HUES64 (cell line): ENCODE measurements at regions not wholly inside any gene's neighbourhood (a gene's known extent, or its start where the extent isn't known, plus 50 kb on each side); places are given as distances from the start of the nearest gene placed in this dataset.
"Not testable (repeated sequence)": the region's sequence is repeated elsewhere in the genome, so short reads cannot be mapped to it uniquely, and the experiment has no call there.

ENCODE experiments used
- H3K27ac ChIP-seq: 2 replicates; pipeline ENCODE4 v1.7.0; 2013; ENCODE audit warnings: low read depth, low read length, inconsistent platforms
- H3K27me3 ChIP-seq: 2 replicates; pipeline ENCODE4 v1.6.1; 2013; ENCODE audit warnings: mild to moderate bottlenecking, low read length; ENCODE audit not compliant: insufficient read depth
- H3K36me3 ChIP-seq: 2 replicates; pipeline ENCODE4 v1.6.1; 2013; ENCODE audit warnings: mild to moderate bottlenecking, low read length; ENCODE audit not compliant: insufficient read depth
- H3K4me1 ChIP-seq: 2 replicates; pipeline ENCODE4 v1.6.1; 2013; ENCODE audit warnings: mild to moderate bottlenecking, low read length, moderate library complexity; ENCODE audit not compliant: insufficient read depth
- H3K4me3 ChIP-seq: 2 replicates; pipeline ENCODE4 v1.5.1; 2013; ENCODE audit warnings: mild to moderate bottlenecking, low read length, moderate library complexity
- H3K9ac ChIP-seq: 2 replicates; pipeline ENCODE4 v1.6.1; 2013; ENCODE audit warnings: mild to moderate bottlenecking, low read depth, low read length
- H3K9me3 ChIP-seq: 2 replicates; pipeline ENCODE4 v1.6.1; 2013; ENCODE audit warnings: low read depth, low read length; ENCODE audit not compliant: insufficient read depth
- WGBS: fragments of 150-250, 120-280 bp; methylation state at CpG from one replicate; pipeline ENCODE4 v1.1.7; 2013; ENCODE audit warnings: missing lambda C conversion rate; 5-methylcytosine and 5-hydroxymethylcytosine counted together

DNA sequence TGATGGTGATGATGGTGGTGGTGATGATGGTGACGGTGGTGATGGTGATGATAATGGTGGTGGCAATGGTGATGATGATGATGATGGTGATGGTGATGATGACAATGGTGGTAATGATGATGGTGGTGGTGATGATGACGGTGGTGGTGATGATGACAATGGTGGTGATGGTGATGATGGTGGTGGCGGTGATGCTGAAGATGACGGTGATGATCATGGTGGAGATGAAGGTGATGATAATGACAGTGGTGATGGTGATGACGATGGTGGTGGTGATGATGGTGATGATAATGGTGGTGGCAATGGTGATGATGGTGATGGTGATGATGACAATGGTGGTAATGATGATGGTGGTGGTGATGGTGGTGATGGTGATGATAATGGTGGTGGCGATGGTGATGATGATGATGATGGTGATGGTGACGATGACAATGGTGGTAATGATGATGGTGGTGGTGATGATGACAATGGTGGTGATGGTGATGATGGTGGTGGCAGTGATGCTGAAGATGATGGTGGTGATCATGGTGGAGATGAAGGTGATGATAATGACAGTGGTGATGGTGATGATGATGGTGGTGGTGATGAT is 283.0 kb downstream of the FOXL1 start:
- H3K4me3 ChIP-seq, H3K36me3 ChIP-seq, H3K9ac ChIP-seq, H3K27me3 ChIP-seq, H3K9me3 ChIP-seq, H3K27ac ChIP-seq, H3K4me1 ChIP-seq: not testable (repeated sequence)
- 96% methylated on average over 7 of the region's 7 CpGs for WGBS

DNA sequence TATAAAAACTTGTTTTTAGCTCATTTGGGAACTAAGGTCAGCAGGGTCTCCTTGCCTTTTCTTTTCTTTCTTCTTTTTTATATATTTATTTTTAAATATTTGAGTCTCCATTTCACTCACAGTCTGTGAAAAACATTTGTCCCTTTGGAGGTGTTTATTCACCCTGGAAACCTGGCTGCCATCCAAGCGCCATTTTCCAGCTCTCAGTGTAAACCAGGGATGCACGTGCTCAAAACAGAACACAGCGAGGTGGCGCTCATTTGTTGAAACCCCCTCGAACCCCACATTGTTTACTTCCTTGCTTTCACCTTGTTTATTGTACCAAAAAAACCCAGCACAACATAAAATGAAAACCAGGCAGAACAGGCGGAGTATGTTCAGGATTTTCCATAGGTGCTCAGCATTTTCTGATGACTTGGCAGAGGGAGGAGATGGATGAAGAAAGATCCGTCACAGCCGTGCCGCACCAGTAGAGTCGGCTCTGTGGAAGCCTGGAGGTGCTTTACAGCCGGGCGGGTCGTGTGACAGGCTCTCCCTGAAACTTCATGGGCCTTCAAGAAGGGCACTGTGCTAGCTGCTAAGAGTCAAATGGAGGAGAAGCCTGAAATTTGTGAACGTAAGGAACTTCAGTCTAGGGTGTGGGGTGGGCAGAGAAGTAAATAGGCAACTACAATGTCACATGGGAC is 284.4 kb downstream of the FOXL1 start:
- WGBS: 94% methylated on average over 14 of the region's 14 CpGs
- Histone ChIP-seq H3K9ac (no peak overlapping the region), H3K9me3 (0 out of 2 replicates have a peak, but pooled peaks cover 5% of the 10 kb centered on the region), H3K4me1 (no peaks in the 10 kb centered on the region), H3K27ac (no peak overlapping the region), H3K27me3 (no peaks in the 10 kb centered on the region), H3K4me3 (no peak overlapping the region), H3K36me3 (no peaks in the 10 kb centered on the region)

DNA sequence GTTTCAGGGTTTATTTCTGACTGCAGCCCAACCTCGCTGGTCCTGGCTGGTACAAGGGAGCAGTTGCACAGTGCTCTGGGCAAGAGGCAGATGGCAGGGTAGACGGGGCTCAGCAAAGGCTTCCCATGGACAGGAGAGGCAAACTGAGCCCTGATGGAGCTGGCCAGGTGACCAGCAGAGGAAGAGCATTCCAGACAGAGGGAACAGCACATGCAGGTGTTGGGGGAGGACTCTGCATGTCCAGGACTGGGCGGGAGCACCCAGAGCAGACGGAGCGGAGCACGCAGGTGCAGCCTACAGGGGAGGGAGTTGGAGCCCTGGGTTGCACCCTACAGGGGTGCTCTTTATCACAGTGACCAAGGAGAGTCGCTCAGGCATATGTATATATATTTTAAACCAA is 285.3 kb downstream of the FOXL1 start:
- 91% methylated on average over 6 of the region's 7 CpGs for WGBS
- no peaks in the 10 kb centered on the region for H3K27me3 ChIP-seq

DNA sequence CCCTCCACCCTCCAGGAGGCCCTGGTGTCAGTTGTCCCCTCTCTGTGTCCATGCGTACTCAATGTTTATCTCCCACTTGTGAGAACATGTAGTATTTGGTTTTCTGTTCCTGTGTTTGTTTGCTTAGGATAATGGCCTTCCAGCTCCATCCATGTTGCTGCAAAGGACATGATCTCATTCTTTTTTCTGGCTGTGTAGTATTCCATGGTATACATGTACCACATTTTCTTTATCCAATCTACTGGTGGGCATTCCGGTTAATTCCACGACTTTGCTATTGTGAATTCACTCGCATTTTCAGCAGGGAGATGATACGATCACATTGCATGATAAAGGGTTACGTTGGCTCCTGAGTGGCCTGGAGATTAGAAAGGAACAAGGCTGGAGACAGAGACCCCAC is 286.2 kb downstream of the FOXL1 start:
- Histone ChIP-seq H3K36me3 (no peaks in the 10 kb centered on the region), H3K9ac (no peak overlapping the region), H3K9me3 (0 out of 2 replicates have a peak, but pooled peaks cover 5% of the 10 kb centered on the region), H3K27me3 (no peaks in the 10 kb centered on the region), H3K4me1 (0 out of 2 replicates have a peak, but pooled peaks cover 3% of the 10 kb centered on the region), H3K27ac (no peak overlapping the region), H3K4me3 (no peak overlapping the region)
- 94% methylated on average over 6 of the region's 6 CpGs for WGBS

More for the DNA sequence above, 285.3 kb downstream of the FOXL1 start:
- Histone ChIP-seq H3K36me3 (no peaks in the 10 kb centered on the region), H3K4me3 (no peak overlapping the region), H3K9ac (no peak overlapping the region), H3K27ac (no peak overlapping the region), H3K4me1 (0 out of 2 replicates have a peak, but pooled peaks cover 3% of the 10 kb centered on the region), H3K9me3 (0 out of 2 replicates have a peak, but pooled peaks cover 5% of the 10 kb centered on the region)

DNA sequence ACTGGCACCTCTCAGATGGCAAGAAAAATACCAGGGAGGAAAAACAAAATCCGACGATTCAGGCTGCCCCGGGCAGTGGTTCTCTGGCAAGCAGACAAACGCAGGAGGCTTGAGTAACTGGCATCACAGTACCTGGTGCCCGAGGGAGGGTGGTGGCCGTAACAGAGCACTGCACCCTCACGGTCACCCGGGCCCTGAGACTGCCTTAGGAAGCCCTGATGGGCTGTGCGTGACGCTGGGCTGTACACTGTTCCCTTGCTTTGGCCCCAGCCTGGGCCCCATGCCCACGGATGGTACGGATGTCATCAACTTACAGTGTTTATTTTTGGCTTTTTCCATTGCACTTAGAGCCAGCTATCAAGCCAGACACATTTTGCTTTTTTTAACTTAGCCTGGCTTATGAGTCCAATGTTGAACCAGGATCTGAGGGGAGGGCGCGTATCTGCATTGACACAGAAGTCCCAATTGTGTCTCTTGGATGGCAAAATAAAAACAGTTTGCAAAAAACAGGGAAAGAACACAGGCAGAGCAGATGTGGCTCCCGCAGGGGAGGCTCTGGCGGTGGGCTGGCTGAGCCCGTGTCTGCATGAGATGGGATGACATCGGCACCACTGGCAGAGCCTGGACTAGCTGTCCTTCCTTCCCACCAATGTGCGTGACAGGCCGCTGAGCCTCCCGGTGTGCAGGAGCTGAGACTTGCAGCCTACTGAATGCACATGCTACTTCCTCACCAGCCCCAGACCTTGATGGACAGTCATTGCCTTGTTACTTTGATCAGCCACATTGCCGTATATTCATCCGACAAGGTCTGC is 287.7 kb downstream of the FOXL1 start:
- Histone ChIP-seq H3K27ac (no peak overlapping the region), H3K4me3 (no peak overlapping the region), H3K9me3 (0 out of 2 replicates have a peak, but pooled peaks cover 5% of the 10 kb centered on the region), H3K36me3 (no peaks in the 10 kb centered on the region), H3K27me3 (no peaks in the 10 kb centered on the region), H3K9ac (no peak overlapping the region), H3K4me1 (0 out of 2 replicates have a peak, but pooled peaks cover 3% of the 10 kb centered on the region)
- 93% methylated on average over 23 of the region's 23 CpGs for WGBS

DNA sequence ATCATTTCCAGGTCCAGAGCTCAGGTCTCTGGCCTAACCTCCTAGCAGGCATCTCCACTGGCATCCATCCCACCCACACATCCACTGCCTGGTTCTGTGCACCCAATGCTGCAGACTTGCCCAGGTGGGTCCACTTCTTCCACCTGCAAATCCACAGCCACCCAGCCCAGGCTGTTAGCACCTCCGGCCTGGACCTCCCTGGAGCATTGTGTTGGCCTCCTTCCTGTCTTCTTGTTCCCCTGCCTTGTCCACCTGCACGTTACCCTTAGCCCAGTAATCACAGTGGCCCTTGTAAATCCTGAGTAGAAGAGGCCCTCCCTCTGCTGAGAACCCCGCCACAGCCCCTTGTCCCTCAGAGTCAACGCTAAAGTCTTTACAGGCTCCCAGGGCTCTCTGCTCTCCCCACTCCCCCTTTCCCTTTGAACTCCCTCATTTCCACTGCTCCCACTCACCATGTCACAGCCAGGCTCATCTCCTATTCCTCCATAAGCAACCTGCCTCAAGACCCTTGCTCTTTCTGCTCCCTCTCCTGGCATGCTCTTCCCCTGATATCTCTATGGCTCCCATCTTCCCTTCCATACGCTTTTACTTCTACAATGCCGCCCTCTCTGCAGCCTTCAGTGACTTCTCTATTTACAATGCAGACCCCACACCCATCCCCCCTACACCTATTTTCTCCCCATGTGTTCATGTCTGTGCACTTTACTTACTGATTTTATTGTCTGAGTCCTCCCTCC is 288.8 kb downstream of the FOXL1 start:
- 93% methylated on average over 6 of the region's 6 CpGs for WGBS
- 0 out of 2 replicates have a peak, but pooled peaks cover 3% of the 10 kb centered on the region for H3K4me1 ChIP-seq
- H3K4me3 ChIP-seq: no peak overlapping the region
- H3K9me3 ChIP-seq: no peaks in the 10 kb centered on the region
- H3K27me3 ChIP-seq: no peaks in the 10 kb centered on the region
- H3K36me3 ChIP-seq: no peaks in the 10 kb centered on the region
- no peak overlapping the region for H3K9ac ChIP-seq
- no peak overlapping the region for H3K27ac ChIP-seq

DNA sequence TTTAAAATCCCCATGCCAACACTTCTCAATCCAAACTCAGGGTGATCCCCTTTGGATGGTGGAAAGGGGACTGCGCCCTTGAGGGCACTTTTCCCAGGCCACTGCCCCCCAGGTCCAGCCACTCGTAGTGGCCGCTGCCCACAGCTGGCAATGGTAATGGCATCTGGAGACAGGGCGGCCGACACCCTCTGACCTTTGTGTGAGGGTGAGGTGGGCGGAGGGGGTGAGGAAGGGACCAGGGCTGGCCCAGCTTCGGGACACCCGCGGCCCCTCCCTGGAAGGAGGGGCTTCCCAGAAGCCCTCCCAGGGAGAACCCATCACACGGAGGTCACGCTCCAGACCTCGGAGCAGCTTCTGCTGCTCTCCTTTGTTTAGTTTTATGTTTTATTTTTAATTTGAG is 289.7 kb downstream of the FOXL1 start:
- Histone ChIP-seq H3K9ac (no peak overlapping the region), H3K27ac (no peak overlapping the region), H3K27me3 (no peaks in the 10 kb centered on the region), H3K9me3 (no peaks in the 10 kb centered on the region), H3K4me3 (no peak overlapping the region), H3K36me3 (no peaks in the 10 kb centered on the region), H3K4me1 (0 out of 2 replicates have a peak, but pooled peaks cover 3% of the 10 kb centered on the region)
- 85% methylated on average over 12 of the region's 12 CpGs for WGBS

DNA sequence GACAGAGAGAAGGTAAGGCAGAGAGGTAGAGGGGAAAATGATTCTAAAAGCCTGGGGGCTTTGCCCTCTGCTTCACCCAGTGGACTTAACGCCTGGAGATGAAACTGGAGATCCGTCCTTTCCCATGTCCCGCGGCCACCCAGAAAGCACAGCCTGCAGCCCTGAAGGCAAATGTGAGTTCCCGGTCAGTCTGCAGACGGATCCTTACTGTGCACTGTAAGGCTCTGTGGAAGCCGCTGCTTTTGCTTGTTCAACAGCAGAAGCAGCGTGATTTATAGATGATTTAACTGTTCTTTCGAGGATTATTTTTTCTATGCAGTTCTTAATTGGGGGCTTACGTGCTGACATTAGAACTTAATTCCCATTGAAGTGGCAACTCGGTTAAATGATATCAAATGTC is 290.4 kb downstream of the FOXL1 start:
- Histone ChIP-seq H3K9me3 (no peaks in the 10 kb centered on the region), H3K4me3 (no peak overlapping the region), H3K4me1 (0 out of 2 replicates have a peak, but pooled peaks cover 3% of the 10 kb centered on the region), H3K27ac (no peak overlapping the region), H3K36me3 (no peaks in the 10 kb centered on the region), H3K27me3 (no peaks in the 10 kb centered on the region), H3K9ac (no peak overlapping the region)
- 80% methylated on average over 11 of the region's 11 CpGs for WGBS

DNA sequence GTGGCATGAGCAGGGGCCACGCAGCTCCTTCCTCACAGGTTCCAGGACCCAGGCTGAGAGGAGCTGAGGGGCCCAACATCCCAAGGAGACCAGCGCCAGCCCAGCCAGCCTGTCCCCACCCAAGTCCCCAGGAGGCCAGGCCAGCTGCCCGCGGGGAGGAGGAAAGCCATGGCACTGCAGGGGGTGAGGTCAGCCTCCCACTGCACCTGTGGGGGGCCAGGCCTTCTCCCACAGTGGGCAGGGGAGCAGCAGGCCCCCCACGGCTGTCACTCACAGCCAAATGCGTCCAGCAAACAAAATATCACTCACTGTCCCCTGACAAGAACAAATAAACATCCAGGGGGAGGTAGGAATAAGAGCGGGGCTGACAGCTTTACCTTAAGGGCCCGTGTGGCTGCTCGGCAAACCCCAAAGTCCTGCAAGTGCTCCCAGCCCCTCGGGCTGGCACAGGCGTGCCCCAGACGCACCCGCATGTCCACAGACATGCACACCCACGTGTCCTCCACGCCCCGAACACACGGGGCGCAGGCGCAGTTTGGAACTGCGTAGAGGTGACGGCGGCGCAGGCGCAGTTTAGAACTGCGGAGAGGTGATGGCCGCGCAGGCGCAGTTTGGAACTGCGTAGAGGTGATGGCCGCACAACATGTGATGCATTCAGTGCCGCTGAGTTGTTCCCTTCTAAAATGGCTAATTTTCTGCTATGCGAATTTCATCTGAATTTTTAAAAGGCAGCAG is 291.1 kb downstream of the FOXL1 start:
- H3K9ac ChIP-seq: no peak overlapping the region
- no peaks in the 10 kb centered on the region for H3K9me3 ChIP-seq
- no peak overlapping the region for H3K27ac ChIP-seq
- 0 out of 2 replicates have a peak, but pooled peaks cover 3% of the 10 kb centered on the region for H3K4me1 ChIP-seq
- H3K36me3 ChIP-seq: no peaks in the 10 kb centered on the region
- H3K4me3 ChIP-seq: no peak overlapping the region
- H3K27me3 ChIP-seq: no peaks in the 10 kb centered on the region
- WGBS: 91% methylated on average over 32 of the region's 32 CpGs

DNA sequence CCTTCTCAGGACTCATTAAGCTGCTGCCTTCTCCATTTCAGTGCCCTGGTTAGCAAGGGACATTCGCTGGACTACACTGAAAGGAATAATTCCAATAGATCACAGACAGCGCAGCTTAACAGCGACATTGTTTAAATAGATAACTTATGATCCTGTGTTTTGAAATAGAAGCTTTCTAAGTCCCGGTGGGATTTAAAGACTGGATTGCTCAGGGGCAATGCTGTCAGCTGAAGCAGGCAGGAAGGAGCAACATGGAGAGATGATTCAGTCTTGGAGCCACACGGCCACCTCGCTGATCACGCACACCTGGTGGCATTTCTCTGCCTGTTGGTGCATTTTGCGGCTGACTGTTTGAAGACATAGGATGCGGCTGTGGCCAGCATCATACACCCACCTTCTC is 292.0 kb downstream of the FOXL1 start:
- Histone ChIP-seq H3K27ac (no peak overlapping the region), H3K9me3 (no peaks in the 10 kb centered on the region), H3K36me3 (no peaks in the 10 kb centered on the region), H3K27me3 (no peaks in the 10 kb centered on the region), H3K9ac (no peak overlapping the region), H3K4me3 (no peak overlapping the region), H3K4me1 (0 out of 2 replicates have a peak, but pooled peaks cover 3% of the 10 kb centered on the region)
- 94% methylated on average over 9 of the region's 9 CpGs for WGBS
